ENCODE measurements at regions not wholly inside any gene's neighbourhood (a gene's known extent, or its start where the extent isn't known, plus 50 kb on each side); places are given as distances from the start of the nearest gene placed in this dataset.

GRCh38 chr7:84302949-84303348, 108.4 kb upstream of the SEMA3A start:
- DNase-seq (ENCODE audit: low read depth) = no peak

- no peak for DNase-seq (ENCODE audit: low read depth)
These were observed 103.0 kb upstream of the SEMA3A start for GRCh38 chr7:84297616-84298015.

- DNase-seq (ENCODE audit: low read depth) = no peak
These were observed 100.4 kb upstream of the SEMA3A start for GRCh38 chr7:84294847-84295455.

- DNase-seq (ENCODE audit: low read depth) = no peak
These were observed 99.8 kb upstream of the SEMA3A start for GRCh38 chr7:84294391-84294790.

- no peak for DNase-seq (ENCODE audit: low read depth)
These were observed 97.2 kb upstream of the SEMA3A start for GRCh38 chr7:84291756-84292155.

- no peak for DNase-seq (ENCODE audit: low read depth)
These were observed 89.2 kb upstream of the SEMA3A start for GRCh38 chr7:84283798-84284197.

GRCh38 chr7:84281518-84281917, 86.9 kb upstream of the SEMA3A start:
- DNase-seq (ENCODE audit: low read depth) = no peak

- DNase-seq (ENCODE audit: low read depth) = no peak
These were observed 83.1 kb upstream of the SEMA3A start for GRCh38 chr7:84277628-84278224.

- no peak for DNase-seq (ENCODE audit: low read depth)
These were observed 79.5 kb upstream of the SEMA3A start for GRCh38 chr7:84274029-84274638.

GRCh38 chr7:84271543-84271942, 77.0 kb upstream of the SEMA3A start:
- DNase-seq (ENCODE audit: low read depth) = no peak

GRCh38 chr7:84264396-84264795, 69.8 kb upstream of the SEMA3A start:
- no peak for DNase-seq (ENCODE audit: low read depth)

GRCh38 chr7:84263106-84263505, 68.5 kb upstream of the SEMA3A start:
- DNase-seq (ENCODE audit: low read depth) = no peak

- no peak for DNase-seq (ENCODE audit: low read depth)
These were observed 66.9 kb upstream of the SEMA3A start for GRCh38 chr7:84261509-84261908.

- DNase-seq (ENCODE audit: low read depth) = no peak
These were observed 64.0 kb upstream of the SEMA3A start for GRCh38 chr7:84258628-84259027.

- no peak for DNase-seq (ENCODE audit: low read depth)
These were observed 62.0 kb upstream of the SEMA3A start for GRCh38 chr7:84256571-84256971.

GRCh38 chr7:84251277-84251781, 56.7 kb upstream of the SEMA3A start:
- no peak for DNase-seq (ENCODE audit: low read depth)

- DNase-seq (ENCODE audit: low read depth) = no peak
These were observed 55.9 kb upstream of the SEMA3A start for GRCh38 chr7:84250452-84250851.

GRCh38 chr7:84249656-84250055, 55.1 kb upstream of the SEMA3A start:
- DNase-seq (ENCODE audit: low read depth) = no peak

- no peak for DNase-seq (ENCODE audit: low read depth)
These were observed 54.3 kb upstream of the SEMA3A start for GRCh38 chr7:84248843-84249242.

- DNase-seq (ENCODE audit: low read depth) = no peak
These were observed 53.7 kb upstream of the SEMA3A start for GRCh38 chr7:84248267-84248666.

GRCh38 chr7:84247591-84247990, 53.0 kb upstream of the SEMA3A start:
- DNase-seq (ENCODE audit: low read depth) = no peak

- DNase-seq (ENCODE audit: low read depth) = no peak
These were observed 51.2 kb upstream of the SEMA3A start for GRCh38 chr7:84245835-84246234.

Data from HS-27A (cell line).